Fibroblast of mammary gland (primary cell): ENCODE measurements at regions not wholly inside any gene's neighbourhood (a gene's known extent, or its start where the extent isn't known, plus 50 kb on each side); places are given as distances from the start of the nearest gene placed in this dataset.

Experiments used
- DNase-seq: peaks from one replicate; pipeline ENCODE4 v3.0.0-alpha.2; 2010; ENCODE audit warnings: low read depth
- H3K4me3 ChIP-seq: 2 replicates; pipeline ENCODE4 v1.5.1; 2011; ENCODE audit warnings: low read depth, mild to moderate bottlenecking, low read length, moderate library complexity; ENCODE audit not compliant: control insufficient read depth
- TF ChIP-seq, protein P1 (sequence below): conservative IDR thresholded peaks from 2 replicates; pipeline ENCODE4 v1.5.1; 2011; ENCODE audit warnings: low read depth, low read length, inconsistent platforms; ENCODE audit not compliant: control insufficient read depth, insufficient read depth

DNA sequence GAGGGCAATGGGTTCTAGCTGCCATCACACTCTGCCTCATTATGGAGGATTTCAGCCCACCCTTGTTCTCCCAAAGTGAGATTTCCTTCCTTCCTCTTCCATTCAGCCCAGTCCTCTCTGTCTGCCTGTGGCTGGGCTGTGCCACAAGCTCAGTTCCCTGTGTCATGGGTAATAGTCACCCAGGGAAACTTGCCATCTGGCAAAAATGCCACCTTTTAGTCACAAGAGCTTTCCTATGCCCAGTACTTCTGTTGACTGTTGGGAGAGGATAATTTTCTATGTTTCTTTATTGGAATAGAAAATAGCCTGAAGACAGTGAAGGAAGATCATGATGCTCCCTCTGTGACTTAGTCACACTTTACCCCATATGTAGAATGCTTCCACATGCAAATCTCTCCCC is 71.4 kb downstream of the TLR4 start:
- DNase-seq, result no peak
- H3K4me3 ChIP-seq, result no peak overlapping the region
- TF ChIP-seq, protein P1, sequence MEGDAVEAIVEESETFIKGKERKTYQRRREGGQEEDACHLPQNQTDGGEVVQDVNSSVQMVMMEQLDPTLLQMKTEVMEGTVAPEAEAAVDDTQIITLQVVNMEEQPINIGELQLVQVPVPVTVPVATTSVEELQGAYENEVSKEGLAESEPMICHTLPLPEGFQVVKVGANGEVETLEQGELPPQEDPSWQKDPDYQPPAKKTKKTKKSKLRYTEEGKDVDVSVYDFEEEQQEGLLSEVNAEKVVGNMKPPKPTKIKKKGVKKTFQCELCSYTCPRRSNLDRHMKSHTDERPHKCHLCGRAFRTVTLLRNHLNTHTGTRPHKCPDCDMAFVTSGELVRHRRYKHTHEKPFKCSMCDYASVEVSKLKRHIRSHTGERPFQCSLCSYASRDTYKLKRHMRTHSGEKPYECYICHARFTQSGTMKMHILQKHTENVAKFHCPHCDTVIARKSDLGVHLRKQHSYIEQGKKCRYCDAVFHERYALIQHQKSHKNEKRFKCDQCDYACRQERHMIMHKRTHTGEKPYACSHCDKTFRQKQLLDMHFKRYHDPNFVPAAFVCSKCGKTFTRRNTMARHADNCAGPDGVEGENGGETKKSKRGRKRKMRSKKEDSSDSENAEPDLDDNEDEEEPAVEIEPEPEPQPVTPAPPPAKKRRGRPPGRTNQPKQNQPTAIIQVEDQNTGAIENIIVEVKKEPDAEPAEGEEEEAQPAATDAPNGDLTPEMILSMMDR, result no peak

DNA sequence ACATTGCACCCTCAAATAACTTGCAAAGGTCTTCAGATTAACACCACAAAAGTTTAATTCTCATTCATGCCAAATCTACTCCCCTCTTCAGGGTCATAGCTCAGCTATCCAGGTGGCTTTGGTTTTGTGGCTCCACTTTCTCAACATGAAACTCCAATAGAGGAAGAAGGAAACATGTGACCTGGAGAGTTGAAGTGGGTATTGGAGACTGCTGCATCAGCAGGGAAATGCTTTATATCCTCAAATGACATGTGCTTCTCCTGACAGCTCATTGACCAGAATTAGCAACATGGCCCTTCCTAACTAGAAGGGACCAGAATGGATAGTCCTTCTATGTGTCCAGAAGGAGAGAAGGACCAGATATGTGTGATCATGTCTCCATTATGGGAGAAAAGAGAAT is 73.6 kb downstream of the TLR4 start:
- TF ChIP-seq, protein P1, result no peak
- DNase-seq, result no peak
- no peak overlapping the region for H3K4me3 ChIP-seq

DNA sequence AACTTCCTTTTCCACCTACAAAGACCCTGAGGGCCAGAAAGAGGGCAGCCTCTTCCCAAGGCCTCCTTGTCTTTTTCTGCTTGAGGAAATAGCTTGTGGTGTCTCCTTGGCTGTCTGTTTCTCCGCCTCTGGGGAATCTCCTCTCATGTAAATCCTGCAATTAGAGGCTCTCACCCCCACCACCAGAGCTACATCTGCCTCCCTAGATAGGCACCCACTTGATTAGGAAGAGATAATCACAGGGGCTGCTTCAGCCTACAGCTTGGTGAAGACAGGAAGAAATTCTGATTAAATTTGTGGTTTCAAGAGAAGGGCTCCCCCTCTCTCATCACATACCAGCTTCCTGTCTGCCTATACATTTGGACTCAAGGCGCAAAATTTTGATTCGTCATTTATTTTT is 75.6 kb downstream of the TLR4 start:
- no peak for DNase-seq
- TF ChIP-seq, protein P1, result no peak
- no peak overlapping the region for H3K4me3 ChIP-seq

DNA sequence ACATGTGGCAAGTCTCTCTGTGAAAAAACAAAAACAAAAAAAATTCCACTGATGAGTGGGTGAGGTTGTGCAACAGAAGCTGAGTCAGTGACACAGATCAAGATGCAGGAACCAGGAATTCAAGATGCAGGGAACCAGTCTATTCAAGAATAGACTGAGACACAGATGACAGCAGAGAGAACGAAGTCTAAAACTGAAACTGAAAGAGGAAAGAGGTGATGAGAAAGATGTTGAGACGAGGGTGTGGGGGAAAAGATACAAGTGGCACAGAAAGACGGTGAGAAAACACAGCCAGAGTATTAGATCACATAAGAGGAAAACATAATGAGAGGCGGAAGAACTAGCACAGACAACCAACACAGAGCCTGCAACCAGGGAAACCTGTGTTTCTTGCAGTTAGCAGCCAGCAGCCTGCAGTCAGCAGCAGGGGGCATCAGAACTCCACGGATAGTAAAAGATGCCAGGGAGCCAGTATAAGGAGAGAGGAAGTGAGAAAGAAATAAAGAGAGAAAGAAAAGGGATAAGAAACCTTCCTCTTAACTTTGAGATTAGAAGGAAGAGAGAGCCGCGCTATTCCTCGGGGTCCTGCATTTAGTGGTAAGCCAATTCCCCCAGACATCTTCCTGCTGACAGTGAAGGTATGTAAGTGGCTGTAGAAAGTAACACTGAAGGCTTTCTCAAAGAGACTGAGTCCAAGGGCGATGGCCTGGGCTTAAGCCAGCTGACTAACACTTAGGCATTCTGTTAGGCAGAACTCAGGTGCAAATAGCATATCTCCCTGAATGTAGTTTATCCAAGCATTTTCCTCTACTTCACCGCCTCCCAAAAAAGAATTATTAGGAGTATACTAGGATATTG is 79.0 kb downstream of the TLR4 start:
- peak overlapping the region; percentile 41 for H3K4me3 ChIP-seq
- peak; percentile 68 for DNase-seq
- TF ChIP-seq, protein P1, result peak; percentile 75

DNA sequence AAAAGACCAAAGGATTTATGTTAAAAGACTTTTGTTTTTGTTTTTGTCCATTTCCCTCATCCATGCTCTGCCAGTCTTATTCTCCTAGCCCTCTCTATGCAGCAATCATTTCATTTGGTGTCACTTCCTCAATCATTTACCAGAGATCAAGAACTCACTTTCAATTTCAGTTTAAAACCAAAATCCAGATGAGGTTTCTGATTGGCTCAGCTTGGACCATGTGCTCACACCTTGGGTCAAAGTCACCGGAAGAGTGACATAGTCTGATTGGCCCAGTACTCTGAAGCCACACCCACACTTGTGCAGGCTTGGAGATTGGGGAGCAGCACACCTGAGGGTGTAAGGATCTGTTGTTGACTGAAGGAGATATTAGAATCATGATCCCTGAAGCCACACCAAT is 79.6 kb downstream of the TLR4 start:
- no peak for DNase-seq
- TF ChIP-seq, protein P1, result no peak
- H3K4me3 ChIP-seq, result no peak overlapping the region

DNA sequence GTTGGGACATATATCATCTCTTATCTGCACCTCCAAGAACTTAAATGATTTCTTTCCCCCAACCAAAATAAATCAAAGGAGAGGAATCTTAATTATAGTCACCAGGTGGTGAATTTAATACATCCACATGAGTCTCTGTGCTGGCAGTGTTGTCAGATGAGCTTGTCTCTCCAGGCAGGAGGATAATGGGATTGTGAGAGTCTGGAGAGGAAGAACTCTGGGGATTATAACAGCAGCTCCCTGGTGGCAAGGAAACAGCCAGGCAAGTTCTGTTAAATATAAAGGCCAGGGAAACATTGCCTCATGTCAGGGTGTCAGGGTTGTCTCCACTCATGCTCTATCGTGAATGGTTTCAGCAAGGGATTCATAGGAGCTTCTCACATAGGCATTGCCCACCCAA is 80.8 kb downstream of the TLR4 start:
- TF ChIP-seq, protein P1, result no peak
- DNase-seq, result no peak

More for the DNA sequence above, 80.8 kb downstream of the TLR4 start:
- no peak overlapping the region for H3K4me3 ChIP-seq
